Mammary epithelial cell (primary cell): ENCODE measurements at regions not wholly inside any gene's neighbourhood (a gene's known extent, or its start where the extent isn't known, plus 50 kb on each side); places are given as distances from the start of the nearest gene placed in this dataset.

Experiments
- CTCF ChIP-seq, 2 donors: IDR thresholded peaks in 1 of 2; conservative IDR thresholded peaks in 1 of 2; 2 replicates each; pipeline ENCODE4 v1.5.1; 2011 to 2012; ENCODE audit warnings: inconsistent platforms in 2 of 2, low read length in 2 of 2, mild to moderate bottlenecking in 2 of 2, control low read depth in 1 of 2, low read depth in 1 of 2; ENCODE audit not compliant: insufficient read depth in 1 of 2; ENCODE audit errors: extremely low read depth in 1 of 2
- EZH2 ChIP-seq: IDR thresholded peaks from 2 replicates; pipeline ENCODE4 v1.6.1; 2012; ENCODE audit warnings: low read length, inconsistent platforms, borderline replicate concordance

GRCh38 chr13:18956473-18957078 is 225.0 kb downstream of the TUBA3C start:
- TF ChIP-seq CTCF (conservative IDR thresholded peaks at IDR 0.05 in 1 of 2, IDR thresholded peaks at IDR 0.05 in 1 of 2; ENCODE audit: extremely low read depth in 1 of 2, insufficient read depth in 1 of 2, low read depth in 1 of 2, low read length in 2 of 2): no peak
- TF ChIP-seq EZH2: no peak
